ENCODE measurements at regions not wholly inside any gene's neighbourhood (a gene's known extent, or its start where the extent isn't known, plus 50 kb on each side); places are given as distances from the start of the nearest gene placed in this dataset.

GRCh38 chr3:182622241-182622545 is 171.1 kb upstream of the ATP11B start:
- Histone ChIP-seq H3K27ac (ENCODE audit: poor library complexity, severe bottlenecking) (no peak overlapping the region), H3K4me1 (ENCODE audit: insufficient read depth, poor library complexity, severe bottlenecking) (peaks cover 22% of the 10 kb centered on the region), H3K27me3 (ENCODE audit: insufficient read depth, poor library complexity, severe bottlenecking) (no peaks in the 10 kb centered on the region), H3K36me3 (ENCODE audit: low read depth) (no peaks in the 10 kb centered on the region), H3K9me3 (ENCODE audit: severe bottlenecking) (no peaks in the 10 kb centered on the region), H3K4me3 (ENCODE audit: severe bottlenecking) (no peak overlapping the region)
- no peak for ATAC-seq (ENCODE audit: low read depth)
- TF ChIP-seq, protein P1, sequence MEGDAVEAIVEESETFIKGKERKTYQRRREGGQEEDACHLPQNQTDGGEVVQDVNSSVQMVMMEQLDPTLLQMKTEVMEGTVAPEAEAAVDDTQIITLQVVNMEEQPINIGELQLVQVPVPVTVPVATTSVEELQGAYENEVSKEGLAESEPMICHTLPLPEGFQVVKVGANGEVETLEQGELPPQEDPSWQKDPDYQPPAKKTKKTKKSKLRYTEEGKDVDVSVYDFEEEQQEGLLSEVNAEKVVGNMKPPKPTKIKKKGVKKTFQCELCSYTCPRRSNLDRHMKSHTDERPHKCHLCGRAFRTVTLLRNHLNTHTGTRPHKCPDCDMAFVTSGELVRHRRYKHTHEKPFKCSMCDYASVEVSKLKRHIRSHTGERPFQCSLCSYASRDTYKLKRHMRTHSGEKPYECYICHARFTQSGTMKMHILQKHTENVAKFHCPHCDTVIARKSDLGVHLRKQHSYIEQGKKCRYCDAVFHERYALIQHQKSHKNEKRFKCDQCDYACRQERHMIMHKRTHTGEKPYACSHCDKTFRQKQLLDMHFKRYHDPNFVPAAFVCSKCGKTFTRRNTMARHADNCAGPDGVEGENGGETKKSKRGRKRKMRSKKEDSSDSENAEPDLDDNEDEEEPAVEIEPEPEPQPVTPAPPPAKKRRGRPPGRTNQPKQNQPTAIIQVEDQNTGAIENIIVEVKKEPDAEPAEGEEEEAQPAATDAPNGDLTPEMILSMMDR (IDR thresholded peaks at IDR 0.05; ENCODE audit: poor library complexity, severe bottlenecking): peak; percentile 43
- no peak for DNase-seq (ENCODE audit: low spot score)

DNA sequence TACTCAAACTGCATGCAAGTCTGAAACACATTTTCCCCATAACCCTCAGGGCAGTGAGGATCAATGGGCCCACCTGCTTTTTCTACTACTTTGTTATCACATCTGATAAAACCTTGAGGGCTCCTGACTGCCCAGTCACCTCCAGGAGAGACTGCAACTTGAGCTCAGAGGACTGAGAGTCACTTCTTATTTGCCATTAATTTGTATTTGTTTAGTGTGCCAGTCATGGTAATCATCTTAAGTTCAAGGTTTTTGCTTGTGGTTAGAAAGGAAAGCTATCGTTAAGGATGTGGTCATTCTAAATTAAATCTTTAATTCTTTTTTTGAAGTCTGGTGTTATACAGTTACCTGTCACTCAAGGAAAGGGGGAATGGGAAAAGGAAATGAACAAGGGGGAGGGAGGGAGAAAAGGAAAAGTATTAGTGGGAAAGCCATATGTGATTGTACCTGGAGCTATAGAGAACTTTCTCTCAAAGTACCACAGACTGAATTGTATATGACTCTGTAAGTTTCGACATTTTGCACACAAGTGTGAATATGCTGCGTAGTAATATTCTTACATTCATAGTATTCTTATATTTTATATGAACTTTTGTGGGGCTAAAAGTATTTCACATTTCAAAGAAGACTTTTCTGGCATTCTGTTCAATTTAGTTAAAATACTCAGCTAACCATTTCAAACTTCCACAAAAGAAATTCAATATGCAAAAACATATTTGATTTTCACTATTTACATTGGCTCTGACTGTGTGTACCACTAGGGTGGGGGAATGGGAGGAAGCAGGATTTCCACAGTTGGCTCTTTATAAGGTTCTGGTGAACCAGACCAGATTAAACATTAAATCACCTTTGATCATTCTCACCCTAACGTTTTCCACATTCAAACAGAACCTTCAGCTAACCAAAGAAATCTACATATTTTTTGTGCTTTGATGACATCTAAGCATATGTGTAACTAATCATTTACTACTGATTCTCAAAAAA is 166.5 kb upstream of the ATP11B start:
- TF ChIP-seq, protein P1 (IDR thresholded peaks at IDR 0.05; ENCODE audit: poor library complexity, severe bottlenecking): no peak
- Histone ChIP-seq H3K36me3 (ENCODE audit: low read depth) (no peaks in the 10 kb centered on the region), H3K4me3 (ENCODE audit: severe bottlenecking) (no peak overlapping the region), H3K4me1 (ENCODE audit: insufficient read depth, poor library complexity, severe bottlenecking) (peaks cover 20% of the 10 kb centered on the region), H3K27me3 (ENCODE audit: insufficient read depth, poor library complexity, severe bottlenecking) (no peaks in the 10 kb centered on the region), H3K9me3 (ENCODE audit: severe bottlenecking) (no peaks in the 10 kb centered on the region), H3K27ac (ENCODE audit: poor library complexity, severe bottlenecking) (no peak overlapping the region)
- no peak for DNase-seq (ENCODE audit: low spot score)
- no peak for ATAC-seq (ENCODE audit: low read depth)

DNA sequence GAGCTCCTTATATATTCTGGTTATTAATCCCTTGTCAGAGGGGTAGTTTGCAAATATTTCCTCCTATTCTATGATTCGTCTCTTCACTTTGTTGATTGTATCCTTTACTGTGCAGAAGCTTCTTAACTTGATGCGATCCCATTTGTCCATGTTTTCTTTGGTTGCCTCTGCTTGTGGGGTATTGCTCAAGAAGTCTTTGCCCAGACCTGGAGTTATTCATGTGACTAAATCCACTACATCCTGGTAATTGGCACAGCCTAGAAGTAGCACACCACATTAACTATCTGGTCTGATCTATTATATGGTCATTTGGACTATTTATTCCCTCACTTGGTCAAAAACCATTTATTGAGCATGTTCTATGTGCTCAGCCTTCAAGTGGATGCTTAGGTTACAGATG is 164.8 kb upstream of the ATP11B start:
- DNase-seq (ENCODE audit: low spot score): no peak
- TF ChIP-seq, protein P1 (IDR thresholded peaks at IDR 0.05; ENCODE audit: poor library complexity, severe bottlenecking): no peak
- H3K9me3 ChIP-seq (ENCODE audit: severe bottlenecking): no peaks in the 10 kb centered on the region
- H3K4me3 ChIP-seq (ENCODE audit: severe bottlenecking): no peak overlapping the region
- H3K36me3 ChIP-seq (ENCODE audit: low read depth): no peaks in the 10 kb centered on the region
- H3K4me1 ChIP-seq (ENCODE audit: insufficient read depth, poor library complexity, severe bottlenecking): peaks cover 28% of the 10 kb centered on the region
- no peak for ATAC-seq (ENCODE audit: low read depth)
- H3K27me3 ChIP-seq (ENCODE audit: insufficient read depth, poor library complexity, severe bottlenecking): no peaks in the 10 kb centered on the region
- peak overlapping the region; percentile 79 for H3K27ac ChIP-seq (ENCODE audit: poor library complexity, severe bottlenecking)

GRCh38 chr3:182629521-182629920 is 163.8 kb upstream of the ATP11B start:
- no peaks in the 10 kb centered on the region for H3K9me3 ChIP-seq (ENCODE audit: severe bottlenecking)
- TF ChIP-seq, protein P1 (IDR thresholded peaks at IDR 0.05; ENCODE audit: poor library complexity, severe bottlenecking): no peak
- DNase-seq (ENCODE audit: low spot score) (peak; percentile 69), ATAC-seq (ENCODE audit: low read depth) (peak; percentile 93)
- peaks cover 30% of the 10 kb centered on the region for H3K4me1 ChIP-seq (ENCODE audit: insufficient read depth, poor library complexity, severe bottlenecking)
- H3K27ac ChIP-seq (ENCODE audit: poor library complexity, severe bottlenecking): peak overlapping the region; percentile 79
- no peaks in the 10 kb centered on the region for H3K36me3 ChIP-seq (ENCODE audit: low read depth)
- no peak overlapping the region for H3K4me3 ChIP-seq (ENCODE audit: severe bottlenecking)
- no peaks in the 10 kb centered on the region for H3K27me3 ChIP-seq (ENCODE audit: insufficient read depth, poor library complexity, severe bottlenecking)

All from RWPE2 (cell line).